ENCODE measurements at regions not wholly inside any gene's neighbourhood (a gene's known extent, or its start where the extent isn't known, plus 50 kb on each side); places are given as distances from the start of the nearest gene placed in this dataset.

GRCh38 chr2:53567073-53567472 lies 200.5 kb upstream of the CHAC2 start:
- Mint-ChIP-seq H3K27ac (no peak overlapping the region), H3K27me3 (peaks cover 0 to 3% of the 10 kb centered on the region in 2 donors), H3K36me3 (no peaks in the 10 kb centered on the region), H3K4me1 (peaks cover 0 to 4% (median 3%) of the 10 kb centered on the region in 3 donors), H3K9me3 (no peaks in the 10 kb centered on the region), H3K4me3 (no peak overlapping the region)
- H3K9me3 ChIP-seq = no peaks in the 10 kb centered on the region
- H3K36me3 ChIP-seq (ENCODE audit: control insufficient read depth in 2 of 2, extremely low read depth in 1 of 2, insufficient read depth in 1 of 2, low read length in 1 of 2) = no peaks in the 10 kb centered on the region
- ChIA-PET CTCF (no interaction called here), POLR2A (no interaction called here)
- no peak for DNase-seq
- ATAC-seq (replicated peaks in 1 of 4) = no peak
- no peak overlapping the region for H3K4me3 ChIP-seq (ENCODE audit: control insufficient read depth in 1 of 2, extremely low read depth in 1 of 2, low read length in 1 of 2)
- H3K4me1 ChIP-seq (ENCODE audit: control insufficient read depth in 1 of 2, extremely low read depth in 1 of 2, insufficient read depth in 2 of 2, low read length in 2 of 2) = no peaks in the 10 kb centered on the region
- H3K27me3 ChIP-seq (replicated peaks in 1 of 2; ENCODE audit: control insufficient read depth in 2 of 2, extremely low read depth in 1 of 2, insufficient read depth in 2 of 2, low read length in 1 of 2) = no peaks in the 10 kb centered on the region
- H3K27ac ChIP-seq (ENCODE audit: low read length) = no peak overlapping the region

- no peak overlapping the region for H3K4me3 Mint-ChIP-seq
- H3K27me3 ChIP-seq (replicated peaks in 1 of 2; ENCODE audit: control insufficient read depth in 2 of 2, extremely low read depth in 1 of 2, insufficient read depth in 2 of 2, low read length in 1 of 2) = no peaks in the 10 kb centered on the region
These were observed 205.2 kb upstream of the CHAC2 start for GRCh38 chr2:53562407-53562806.

GRCh38 chr2:53561155-53561554 lies 206.4 kb upstream of the CHAC2 start:
- H3K27ac Mint-ChIP-seq = no peak overlapping the region
- H3K4me1 ChIP-seq (ENCODE audit: control insufficient read depth in 1 of 2, extremely low read depth in 1 of 2, insufficient read depth in 2 of 2, low read length in 2 of 2) = no peaks in the 10 kb centered on the region
- 73% methylated on average over 2 of the region's 4 CpGs for WGBS (ENCODE audit: insufficient coverage)
- H3K4me1 Mint-ChIP-seq = no peaks in the 10 kb centered on the region
- no peak overlapping the region for H3K27ac ChIP-seq (ENCODE audit: low read length)
- no peak overlapping the region for H3K4me3 ChIP-seq (ENCODE audit: control insufficient read depth in 1 of 2, extremely low read depth in 1 of 2, low read length in 1 of 2)
- peaks cover 2 to 8% (median 4%) of the 10 kb centered on the region in 3 donors for H3K9me3 Mint-ChIP-seq
- ATAC-seq (replicated peaks in 1 of 4) = no peak
- CTCF ChIA-PET = no interaction called here
- no peaks in the 10 kb centered on the region for H3K9me3 ChIP-seq
- H3K27me3 Mint-ChIP-seq = peaks cover 0 to 5% of the 10 kb centered on the region in 2 donors
- H3K4me3 Mint-ChIP-seq = no peak overlapping the region
- POLR2A ChIA-PET = no interaction called here
- no peaks in the 10 kb centered on the region for H3K36me3 ChIP-seq (ENCODE audit: control insufficient read depth in 2 of 2, extremely low read depth in 1 of 2, insufficient read depth in 1 of 2, low read length in 1 of 2)
- no peak for DNase-seq
- H3K27me3 ChIP-seq (replicated peaks in 1 of 2; ENCODE audit: control insufficient read depth in 2 of 2, extremely low read depth in 1 of 2, insufficient read depth in 2 of 2, low read length in 1 of 2) = no peaks in the 10 kb centered on the region
- no peaks in the 10 kb centered on the region for H3K36me3 Mint-ChIP-seq

More at GRCh38 chr2:53562407-53562806, 205.2 kb upstream of the CHAC2 start:
- no peak for ATAC-seq (replicated peaks in 1 of 4)
- WGBS (ENCODE audit: insufficient coverage) = 100% methylated on average over 1 of the region's 4 CpGs
- CTCF ChIA-PET = no interaction called here
- POLR2A ChIA-PET = no interaction called here
- peaks cover 0 to 2% of the 10 kb centered on the region in 2 donors for H3K27me3 Mint-ChIP-seq
- H3K27ac Mint-ChIP-seq = no peak overlapping the region
- no peak for DNase-seq
- H3K9me3 Mint-ChIP-seq = peaks cover 0 to 4% (median under 1%) of the 10 kb centered on the region in 3 donors
- Histone ChIP-seq H3K4me3 (ENCODE audit: control insufficient read depth in 1 of 2, extremely low read depth in 1 of 2, low read length in 1 of 2) (no peak overlapping the region), H3K9me3 (no peaks in the 10 kb centered on the region), H3K4me1 (ENCODE audit: control insufficient read depth in 1 of 2, extremely low read depth in 1 of 2, insufficient read depth in 2 of 2, low read length in 2 of 2) (no peaks in the 10 kb centered on the region), H3K36me3 (ENCODE audit: control insufficient read depth in 2 of 2, extremely low read depth in 1 of 2, insufficient read depth in 1 of 2, low read length in 1 of 2) (no peaks in the 10 kb centered on the region), H3K27ac (ENCODE audit: low read length) (no peak overlapping the region)
- H3K36me3 Mint-ChIP-seq = no peaks in the 10 kb centered on the region
- no peaks in the 10 kb centered on the region for H3K4me1 Mint-ChIP-seq

GRCh38 chr2:53559302-53559966 lies 208.2 kb upstream of the CHAC2 start:
- no peaks in the 10 kb centered on the region for H3K4me1 ChIP-seq (ENCODE audit: control insufficient read depth in 1 of 2, extremely low read depth in 1 of 2, insufficient read depth in 2 of 2, low read length in 2 of 2)
- no peaks in the 10 kb centered on the region for H3K36me3 Mint-ChIP-seq
- no peak overlapping the region for H3K4me3 Mint-ChIP-seq
- H3K9me3 Mint-ChIP-seq = peaks cover 2 to 8% (median 4%) of the 10 kb centered on the region in 3 donors
- H3K4me3 ChIP-seq (ENCODE audit: control insufficient read depth in 1 of 2, extremely low read depth in 1 of 2, low read length in 1 of 2) = no peak overlapping the region
- H3K27ac ChIP-seq (ENCODE audit: low read length) = no peak overlapping the region
- no CpG with 5 or more reads among the region's 2 CpGs for WGBS (ENCODE audit: insufficient coverage)
- H3K27me3 ChIP-seq (replicated peaks in 1 of 2; ENCODE audit: control insufficient read depth in 2 of 2, extremely low read depth in 1 of 2, insufficient read depth in 2 of 2, low read length in 1 of 2) = peaks cover 0 to 10% of the 10 kb centered on the region in 2 experiments
- DNase-seq (no peak), ATAC-seq (replicated peaks in 1 of 4) (no peak)
- no peak overlapping the region for H3K27ac Mint-ChIP-seq
- ChIA-PET POLR2A (no interaction called here), CTCF (no interaction called here)
- no peaks in the 10 kb centered on the region for H3K4me1 Mint-ChIP-seq
- H3K27me3 Mint-ChIP-seq = peaks cover 0 to 5% of the 10 kb centered on the region in 2 donors
- H3K9me3 ChIP-seq = no peaks in the 10 kb centered on the region
- H3K36me3 ChIP-seq (ENCODE audit: control insufficient read depth in 2 of 2, extremely low read depth in 1 of 2, insufficient read depth in 1 of 2, low read length in 1 of 2) = no peaks in the 10 kb centered on the region

DNA sequence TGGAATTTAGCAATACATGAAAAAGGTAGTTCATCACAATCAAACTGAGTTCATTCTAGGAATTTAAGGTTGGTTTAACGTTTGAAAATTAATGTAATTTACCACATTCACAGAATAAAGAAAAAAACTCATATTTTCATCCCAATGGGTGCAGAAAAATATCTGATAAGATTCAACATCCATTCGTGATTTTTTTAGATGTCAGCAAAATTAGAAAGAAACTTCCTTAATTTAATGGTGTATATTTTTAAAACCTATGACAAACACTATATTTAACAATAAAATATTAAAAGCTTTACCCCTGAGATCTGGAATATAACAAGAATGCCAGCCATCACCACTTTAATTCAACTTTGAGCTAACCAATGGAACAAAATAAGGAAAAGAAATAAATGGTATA lies 208.7 kb upstream of the CHAC2 start:
- Mint-ChIP-seq H3K36me3 (no peaks in the 10 kb centered on the region), H3K9me3 (peaks cover 2 to 8% (median 4%) of the 10 kb centered on the region in 3 donors), H3K4me1 (no peaks in the 10 kb centered on the region), H3K27ac (no peak overlapping the region), H3K27me3 (peaks cover 0 to 5% of the 10 kb centered on the region in 2 donors), H3K4me3 (no peak overlapping the region)
- Histone ChIP-seq H3K4me3 (ENCODE audit: control insufficient read depth in 1 of 2, extremely low read depth in 1 of 2, low read length in 1 of 2) (no peak overlapping the region), H3K27ac (ENCODE audit: low read length) (no peak overlapping the region), H3K27me3 (replicated peaks in 1 of 2; ENCODE audit: control insufficient read depth in 2 of 2, extremely low read depth in 1 of 2, insufficient read depth in 2 of 2, low read length in 1 of 2) (peaks cover 0 to 10% of the 10 kb centered on the region in 2 experiments), H3K4me1 (ENCODE audit: control insufficient read depth in 1 of 2, extremely low read depth in 1 of 2, insufficient read depth in 2 of 2, low read length in 2 of 2) (no peaks in the 10 kb centered on the region), H3K36me3 (ENCODE audit: control insufficient read depth in 2 of 2, extremely low read depth in 1 of 2, insufficient read depth in 1 of 2, low read length in 1 of 2) (no peaks in the 10 kb centered on the region), H3K9me3 (no peaks in the 10 kb centered on the region)
- POLR2A ChIA-PET = no interaction called here
- WGBS (ENCODE audit: insufficient coverage) = no CpG with 5 or more reads among the region's 2 CpGs
- CTCF ChIA-PET = no interaction called here
- no peak for DNase-seq
- no peak for ATAC-seq (replicated peaks in 1 of 4)

GRCh38 chr2:53549497-53549896 lies 218.1 kb upstream of the CHAC2 start:
- no peaks in the 10 kb centered on the region for H3K36me3 Mint-ChIP-seq
- WGBS (ENCODE audit: insufficient coverage) = 67% methylated on average over 2 of the region's 4 CpGs
- CTCF ChIA-PET = no interaction called here

DNA sequence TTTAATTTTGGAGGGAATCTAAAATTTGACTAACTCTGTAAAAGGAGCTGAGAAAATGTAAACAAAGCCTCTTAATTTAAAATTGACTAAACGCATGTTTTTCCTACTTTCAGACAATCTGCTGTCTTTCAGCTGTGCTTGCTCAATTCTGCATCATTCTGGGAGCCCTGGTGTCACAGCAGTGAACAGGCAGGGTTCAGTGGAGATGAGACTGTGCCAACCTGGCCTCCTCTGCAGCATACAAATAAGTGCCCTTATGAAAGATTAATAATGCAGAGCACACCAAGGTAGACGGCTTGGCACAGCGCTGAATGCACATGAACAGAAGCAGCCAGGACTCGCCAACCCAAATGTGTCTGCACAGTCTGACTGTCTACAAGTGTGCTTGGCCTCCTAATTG lies 222.0 kb upstream of the CHAC2 start:
- ChIA-PET POLR2A (no interaction called here), CTCF (no interaction called here)
- Histone ChIP-seq H3K4me3 (ENCODE audit: control insufficient read depth in 1 of 2, extremely low read depth in 1 of 2, low read length in 1 of 2) (no peak overlapping the region), H3K27ac (ENCODE audit: low read length) (no peak overlapping the region), H3K9me3 (no peaks in the 10 kb centered on the region), H3K4me1 (ENCODE audit: control insufficient read depth in 1 of 2, extremely low read depth in 1 of 2, insufficient read depth in 2 of 2, low read length in 2 of 2) (no peaks in the 10 kb centered on the region), H3K36me3 (ENCODE audit: control insufficient read depth in 2 of 2, extremely low read depth in 1 of 2, insufficient read depth in 1 of 2, low read length in 1 of 2) (no peaks in the 10 kb centered on the region), H3K27me3 (replicated peaks in 1 of 2; ENCODE audit: control insufficient read depth in 2 of 2, extremely low read depth in 1 of 2, insufficient read depth in 2 of 2, low read length in 1 of 2) (no peaks in the 10 kb centered on the region)
- no peak for DNase-seq
- peaks cover 0 to 13% (median 7%) of the 10 kb centered on the region in 3 donors for H3K9me3 Mint-ChIP-seq
- no peak overlapping the region for H3K27ac Mint-ChIP-seq
- H3K36me3 Mint-ChIP-seq = no peaks in the 10 kb centered on the region
- ATAC-seq (replicated peaks in 1 of 4) = no peak
- H3K4me3 Mint-ChIP-seq = no peak overlapping the region
- 87% methylated on average over 3 of the region's 4 CpGs for WGBS (ENCODE audit: insufficient coverage)
- H3K4me1 Mint-ChIP-seq = no peaks in the 10 kb centered on the region
- H3K27me3 Mint-ChIP-seq = peaks cover 4 to 8% of the 10 kb centered on the region in 2 donors

More at GRCh38 chr2:53549497-53549896, 218.1 kb upstream of the CHAC2 start:
- peaks cover 5 to 12% (median 10%) of the 10 kb centered on the region in 3 donors for H3K9me3 Mint-ChIP-seq
- peaks cover 3 to 4% of the 10 kb centered on the region in 2 donors for H3K27me3 Mint-ChIP-seq
- no peak overlapping the region for H3K27ac ChIP-seq (ENCODE audit: low read length)
- DNase-seq (no peak), ATAC-seq (replicated peaks in 1 of 4) (no peak)
- no peaks in the 10 kb centered on the region for H3K4me1 ChIP-seq (ENCODE audit: control insufficient read depth in 1 of 2, extremely low read depth in 1 of 2, insufficient read depth in 2 of 2, low read length in 2 of 2)
- H3K9me3 ChIP-seq = no peaks in the 10 kb centered on the region
- no peak overlapping the region for H3K4me3 Mint-ChIP-seq
- POLR2A ChIA-PET = no interaction called here
- H3K4me1 Mint-ChIP-seq = no peaks in the 10 kb centered on the region
- H3K36me3 ChIP-seq (ENCODE audit: control insufficient read depth in 2 of 2, extremely low read depth in 1 of 2, insufficient read depth in 1 of 2, low read length in 1 of 2) = no peaks in the 10 kb centered on the region
- no peak overlapping the region for H3K4me3 ChIP-seq (ENCODE audit: control insufficient read depth in 1 of 2, extremely low read depth in 1 of 2, low read length in 1 of 2)
- no peaks in the 10 kb centered on the region for H3K27me3 ChIP-seq (replicated peaks in 1 of 2; ENCODE audit: control insufficient read depth in 2 of 2, extremely low read depth in 1 of 2, insufficient read depth in 2 of 2, low read length in 1 of 2)
- H3K27ac Mint-ChIP-seq = no peak overlapping the region
